H9 (cell line): ENCODE measurements at regions not wholly inside any gene's neighbourhood (a gene's known extent, or its start where the extent isn't known, plus 50 kb on each side); places are given as distances from the start of the nearest gene placed in this dataset.

Source experiments
- DNase-seq: peaks from one replicate; pipeline ENCODE4 v3.0.0-alpha.2; 2017
- H2AFZ ChIP-seq: one replicate; pipeline ENCODE4 v1.6.1; 2013; ENCODE audit warnings: mild to moderate bottlenecking, low read length, control low read depth, moderate library complexity
- H2AK5ac ChIP-seq: 2 replicates; pipeline ENCODE4 v1.6.1; 2013; ENCODE audit warnings: low read length, control low read depth, mixed read lengths; ENCODE audit not compliant: insufficient read length
- H2BK120ac ChIP-seq: one replicate; pipeline ENCODE4 v1.6.1; 2013; ENCODE audit warnings: low read depth, mild to moderate bottlenecking, low read length, control low read depth, inconsistent platforms; ENCODE audit not compliant: poor library complexity, severe bottlenecking
- H2BK12ac ChIP-seq: 2 replicates; pipeline ENCODE4 v1.6.1; 2013; ENCODE audit warnings: low read length, control low read depth, mixed read lengths, low read depth; ENCODE audit not compliant: insufficient read length
- H2BK15ac ChIP-seq: 2 replicates; pipeline ENCODE4 v1.6.1; 2013; ENCODE audit warnings: low read depth, low read length, control low read depth
- H2BK20ac ChIP-seq: one replicate; pipeline ENCODE4 v1.6.1; 2013; ENCODE audit warnings: low read depth, mild to moderate bottlenecking, low read length, control low read depth, inconsistent platforms; ENCODE audit not compliant: poor library complexity, severe bottlenecking
- H2BK5ac ChIP-seq: 2 replicates; pipeline ENCODE4 v1.6.1; 2013; ENCODE audit warnings: low read length, control low read depth, mixed read lengths; ENCODE audit not compliant: insufficient read length
- H3K14ac ChIP-seq: 2 replicates; pipeline ENCODE4 v1.6.1; 2013; ENCODE audit warnings: low read length, control low read depth; ENCODE audit not compliant: insufficient read depth
- H3K18ac ChIP-seq: 2 replicates; pipeline ENCODE4 v1.6.1; 2013; ENCODE audit warnings: low read depth, mild to moderate bottlenecking, mixed read lengths, low read length, control low read depth; ENCODE audit not compliant: insufficient read length
- H3K23ac ChIP-seq: 2 replicates; pipeline ENCODE4 v1.6.1; 2013; ENCODE audit warnings: low read length, control low read depth, mixed read lengths, low read depth; ENCODE audit not compliant: insufficient read length
- H3K23me2 ChIP-seq: 2 replicates; pipeline ENCODE4 v1.6.1; 2013; ENCODE audit warnings: low read depth, mild to moderate bottlenecking, mixed read lengths, low read length, control low read depth; ENCODE audit not compliant: insufficient read length, poor library complexity, severe bottlenecking
- H3K27ac ChIP-seq: 2 replicates; pipeline ENCODE4 v1.5.1; 2013; ENCODE audit warnings: low read length, control low read depth, mixed read lengths, low read depth; ENCODE audit not compliant: insufficient read length
- H3K27me3 ChIP-seq: 2 replicates; pipeline ENCODE4 v1.6.1; 2013; ENCODE audit warnings: low read length, control low read depth, inconsistent platforms; ENCODE audit not compliant: insufficient read depth
- H3K4ac ChIP-seq: 2 replicates; pipeline ENCODE4 v1.6.1; 2013; ENCODE audit warnings: low read depth, mild to moderate bottlenecking, control low read depth, inconsistent platforms, low read length, moderate library complexity
- H3K4me1 ChIP-seq: 2 replicates; pipeline ENCODE4 v1.6.1; 2013; ENCODE audit warnings: low read length, control low read depth, inconsistent platforms; ENCODE audit not compliant: insufficient read depth
- H3K4me2 ChIP-seq: 2 replicates; pipeline ENCODE4 v1.6.1; 2013; ENCODE audit warnings: low read length, control low read depth, mixed read lengths; ENCODE audit not compliant: insufficient read length, insufficient read depth
- H3K56ac ChIP-seq: 2 replicates; pipeline ENCODE4 v1.6.1; 2013; ENCODE audit warnings: low read depth, mild to moderate bottlenecking, mixed read lengths, low read length, control low read depth; ENCODE audit not compliant: insufficient read length
- H3K79me1 ChIP-seq: 2 replicates; pipeline ENCODE4 v1.6.1; 2013; ENCODE audit warnings: low read depth, mild to moderate bottlenecking, moderate library complexity, low read length, control low read depth, inconsistent platforms; ENCODE audit not compliant: insufficient read depth, poor library complexity, severe bottlenecking
- H3K79me2 ChIP-seq: 2 replicates; pipeline ENCODE4 v1.6.1; 2013; ENCODE audit warnings: low read length, control low read depth, inconsistent platforms; ENCODE audit not compliant: insufficient read depth
- H3K9ac ChIP-seq: 2 replicates; pipeline ENCODE4 v1.6.1; 2013; ENCODE audit warnings: low read length, control low read depth, mixed read lengths; ENCODE audit not compliant: insufficient read length; ENCODE audit errors: extremely low read depth
- H3K9me3 ChIP-seq: one replicate; pipeline ENCODE4 v1.6.1; 2013; ENCODE audit warnings: low read depth, low read length, inconsistent platforms; ENCODE audit not compliant: control insufficient read depth
- H3T11ph ChIP-seq: one replicate; pipeline ENCODE4 v1.6.1; 2013; ENCODE audit warnings: mild to moderate bottlenecking, low read length, control low read depth, inconsistent platforms
- H4K20me1 ChIP-seq: one replicate; pipeline ENCODE4 v1.6.1; 2013; ENCODE audit not compliant: control insufficient read depth, insufficient read length, insufficient read depth
- H4K5ac ChIP-seq: 2 replicates; pipeline ENCODE4 v1.6.1; 2013; ENCODE audit warnings: low read depth, mild to moderate bottlenecking, mixed read lengths, low read length, control low read depth; ENCODE audit not compliant: insufficient read length
- H4K8ac ChIP-seq: replicated peaks from 2 replicates; pipeline ENCODE4 v1.6.1; 2013; ENCODE audit warnings: low read length, control low read depth, mixed read lengths, low read depth; ENCODE audit not compliant: insufficient read length
- H4K91ac ChIP-seq: 2 replicates; pipeline ENCODE4 v1.6.1; 2013; ENCODE audit warnings: low read depth, mild to moderate bottlenecking, moderate library complexity, mixed read lengths, low read length, control low read depth; ENCODE audit not compliant: insufficient read length
- H3K27ac Mint-ChIP-seq, 3 experiments: 2 replicates in 2 of 3; 3 replicates in 1 of 3; pipeline ENCODE4 v1.8.0; 2020 to 2021; ENCODE audit warnings: mixed read lengths in 3 of 3, mild to moderate bottlenecking in 1 of 3, moderate library complexity in 1 of 3
- H3K27me3 Mint-ChIP-seq: 2 replicates; pipeline ENCODE4 v1.8.0; 2021; ENCODE audit warnings: low read depth, mild to moderate bottlenecking, moderate library complexity, mixed read lengths
- H3K36me3 Mint-ChIP-seq, 3 experiments: 2 replicates in 2 of 3; 3 replicates in 1 of 3; pipeline ENCODE4 v1.8.0; 2020 to 2021; ENCODE audit warnings: low read depth in 3 of 3, mixed read lengths in 3 of 3; ENCODE audit not compliant: insufficient read depth in 1 of 3
- H3K4me1 Mint-ChIP-seq, 2 experiments: 2 replicates each; pipeline ENCODE4 v1.8.0; 2020; ENCODE audit warnings: mixed read lengths in 2 of 2
- H3K4me3 Mint-ChIP-seq, 2 experiments: 2 replicates in 1 of 2; 3 replicates in 1 of 2; pipeline ENCODE4 v1.8.0; 2020 to 2021; ENCODE audit warnings: mild to moderate bottlenecking in 2 of 2, mixed read lengths in 2 of 2, moderate library complexity in 1 of 2
- H3K9me3 Mint-ChIP-seq, 2 experiments: 2 replicates in 1 of 2; 3 replicates in 1 of 2; pipeline ENCODE4 v1.8.0; 2020; ENCODE audit warnings: mild to moderate bottlenecking in 2 of 2, mixed read lengths in 2 of 2, moderate library complexity in 1 of 2
- CTCF ChIP-seq: fragments of 200-600 bp; sonication (generic); conservative IDR thresholded peaks from 3 replicates; pipeline ENCODE4 v1.8.0; 2021; ENCODE audit warnings: antibody characterized with exemption, mild to moderate bottlenecking

- Histone ChIP-seq H3K27me3 (no peaks in the 10 kb centered on the region), H4K8ac (no peak overlapping the region), H3K9ac (no peak overlapping the region), H3K4ac (no peak overlapping the region), H2BK120ac (no peak overlapping the region), H2BK12ac (no peak overlapping the region), H3K14ac (no peak overlapping the region), H4K5ac (no peak overlapping the region), H2BK20ac (no peak overlapping the region), H3K23ac (no peak overlapping the region), H3K79me2 (no peaks in the 10 kb centered on the region), H3K4me1 (no peaks in the 10 kb centered on the region), H3K56ac (no peak overlapping the region), H3K9me3 (no peaks in the 10 kb centered on the region), H2AFZ (no peak overlapping the region), H2BK15ac (no peak overlapping the region), H3K4me2 (no peak overlapping the region), H3K79me1 (no peaks in the 10 kb centered on the region), H2BK5ac (no peak overlapping the region), H4K20me1 (no peaks in the 10 kb centered on the region), H4K91ac (no peak overlapping the region), H2AK5ac (no peak overlapping the region), H3K27ac (no peak overlapping the region), H3K23me2 (no peaks in the 10 kb centered on the region), H3T11ph (no peak overlapping the region), H3K18ac (no peak overlapping the region)
- Mint-ChIP-seq H3K4me3 (no peak overlapping the region), H3K27me3 (no peaks in the 10 kb centered on the region; the same call in none of the 2 replicates), H3K36me3 (no peaks in the 10 kb centered on the region), H3K9me3 (no peaks in the 10 kb centered on the region; a peak in 1 of 5 replicates), H3K4me1 (peaks cover 0 to 5% of the 10 kb centered on the region in 2 experiments; a peak in 1 of 4 replicates), H3K27ac (peak overlapping the region in 1 of 3 experiments; percentile 90; a peak in 1 of 7 replicates)
- TF ChIP-seq CTCF, result no peak
- DNase-seq, result peak; percentile 31
Observed at GRCh38 chr10:23918839-23919238, 290.1 kb upstream of the KIAA1217 start.
